ENCODE measurements at regions not wholly inside any gene's neighbourhood (a gene's known extent, or its start where the extent isn't known, plus 50 kb on each side); places are given as distances from the start of the nearest gene placed in this dataset.

GRCh38 chr12:24560831-24561271 lies 388.1 kb downstream of the BCAT1 start:
- peaks cover 3% of the 10 kb centered on the region for H3K27me3 ChIP-seq (ENCODE audit: control insufficient read depth, insufficient read depth, low read length)
- peak overlapping the region; percentile 16 for H3K27ac ChIP-seq (ENCODE audit: low read depth, low read length)
- H3K4me3 ChIP-seq (ENCODE audit: low read length), result peak overlapping the region; percentile 90
- no peaks in the 10 kb centered on the region for H3K4me1 ChIP-seq (ENCODE audit: control insufficient read depth, insufficient read depth, low read length)
- no peaks in the 10 kb centered on the region for H3K36me3 ChIP-seq (ENCODE audit: control insufficient read depth, insufficient read depth, low read length)
- H3K9ac ChIP-seq (ENCODE audit: low read length), result no peak overlapping the region

- no peak overlapping the region for H3K9ac ChIP-seq (ENCODE audit: low read length)
- peak overlapping the region; percentile 90 for H3K4me3 ChIP-seq (ENCODE audit: low read length)
- H3K27me3 ChIP-seq (ENCODE audit: control insufficient read depth, insufficient read depth, low read length), result peaks cover 3% of the 10 kb centered on the region
- H3K36me3 ChIP-seq (ENCODE audit: control insufficient read depth, insufficient read depth, low read length), result no peaks in the 10 kb centered on the region
- no peaks in the 10 kb centered on the region for H3K4me1 ChIP-seq (ENCODE audit: control insufficient read depth, insufficient read depth, low read length)
- peak overlapping the region; percentile 16 for H3K27ac ChIP-seq (ENCODE audit: low read depth, low read length)
Observed at GRCh38 chr12:24560192-24560775, 388.6 kb downstream of the BCAT1 start.

DNA sequence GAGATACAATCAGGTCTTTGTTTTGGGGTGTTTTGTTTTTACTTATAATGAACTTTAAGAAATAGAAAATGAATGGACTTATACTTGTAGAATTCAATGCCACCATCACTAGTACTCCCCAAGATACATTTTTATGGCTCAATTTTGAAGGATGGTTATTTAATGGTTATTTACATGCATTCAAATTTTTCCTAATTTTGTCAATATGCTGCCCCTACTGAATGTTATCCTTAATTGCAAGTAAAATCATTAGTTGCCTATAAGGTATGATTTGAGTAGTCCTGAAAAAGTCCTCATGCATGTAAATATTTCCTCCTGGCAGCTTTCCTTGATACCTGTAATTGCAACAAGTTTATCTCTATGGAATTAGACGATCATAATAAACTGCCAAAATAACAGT lies 391.2 kb downstream of the BCAT1 start:
- no peaks in the 10 kb centered on the region for H3K27me3 ChIP-seq (ENCODE audit: control insufficient read depth, insufficient read depth, low read length)

DNA sequence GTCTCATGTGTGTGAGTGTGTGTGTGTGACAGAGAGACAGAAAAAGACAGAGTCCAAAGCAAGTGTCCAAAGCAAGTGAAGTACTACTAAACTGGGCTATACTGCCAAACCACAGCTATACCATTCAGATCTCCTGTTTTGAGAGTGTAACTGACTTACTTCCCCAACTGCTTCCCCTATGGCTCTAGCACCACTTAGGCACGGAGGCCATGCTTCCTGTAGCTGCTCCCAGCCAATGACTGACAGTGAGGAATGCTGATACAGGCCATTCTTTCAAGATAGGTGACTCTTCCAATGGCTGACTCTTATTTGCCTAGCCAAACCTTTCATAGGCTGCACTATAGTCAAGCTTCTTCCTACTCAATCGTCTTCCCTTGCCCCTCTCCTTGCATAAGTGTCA lies 393.2 kb downstream of the BCAT1 start:
- no peak overlapping the region for H3K4me3 ChIP-seq (ENCODE audit: low read length)
- H3K27ac ChIP-seq (ENCODE audit: low read depth, low read length), result no peak overlapping the region
- no peaks in the 10 kb centered on the region for H3K4me1 ChIP-seq (ENCODE audit: control insufficient read depth, insufficient read depth, low read length)
- H3K27me3 ChIP-seq (ENCODE audit: control insufficient read depth, insufficient read depth, low read length), result no peaks in the 10 kb centered on the region
- no peak overlapping the region for H3K9ac ChIP-seq (ENCODE audit: low read length)
- H3K36me3 ChIP-seq (ENCODE audit: control insufficient read depth, insufficient read depth, low read length), result no peaks in the 10 kb centered on the region

More for the DNA sequence above, 391.2 kb downstream of the BCAT1 start:
- Histone ChIP-seq H3K4me3 (ENCODE audit: low read length) (no peak overlapping the region), H3K27ac (ENCODE audit: low read depth, low read length) (no peak overlapping the region), H3K36me3 (ENCODE audit: control insufficient read depth, insufficient read depth, low read length) (no peaks in the 10 kb centered on the region), H3K9ac (ENCODE audit: low read length) (no peak overlapping the region), H3K4me1 (ENCODE audit: control insufficient read depth, insufficient read depth, low read length) (no peaks in the 10 kb centered on the region)

GRCh38 chr12:24554612-24555295 lies 394.1 kb downstream of the BCAT1 start:
- no peak overlapping the region for H3K9ac ChIP-seq (ENCODE audit: low read length)
- no peak overlapping the region for H3K4me3 ChIP-seq (ENCODE audit: low read length)
- no peaks in the 10 kb centered on the region for H3K4me1 ChIP-seq (ENCODE audit: control insufficient read depth, insufficient read depth, low read length)
- no peaks in the 10 kb centered on the region for H3K27me3 ChIP-seq (ENCODE audit: control insufficient read depth, insufficient read depth, low read length)
- no peaks in the 10 kb centered on the region for H3K36me3 ChIP-seq (ENCODE audit: control insufficient read depth, insufficient read depth, low read length)
- no peak overlapping the region for H3K27ac ChIP-seq (ENCODE audit: low read depth, low read length)

GRCh38 chr12:24553259-24553658 lies 395.6 kb downstream of the BCAT1 start:
- H3K4me1 ChIP-seq (ENCODE audit: control insufficient read depth, insufficient read depth, low read length), result no peaks in the 10 kb centered on the region
- no peaks in the 10 kb centered on the region for H3K27me3 ChIP-seq (ENCODE audit: control insufficient read depth, insufficient read depth, low read length)
- no peak overlapping the region for H3K9ac ChIP-seq (ENCODE audit: low read length)
- H3K36me3 ChIP-seq (ENCODE audit: control insufficient read depth, insufficient read depth, low read length), result no peaks in the 10 kb centered on the region
- no peak overlapping the region for H3K27ac ChIP-seq (ENCODE audit: low read depth, low read length)
- H3K4me3 ChIP-seq (ENCODE audit: low read length), result no peak overlapping the region

DNA sequence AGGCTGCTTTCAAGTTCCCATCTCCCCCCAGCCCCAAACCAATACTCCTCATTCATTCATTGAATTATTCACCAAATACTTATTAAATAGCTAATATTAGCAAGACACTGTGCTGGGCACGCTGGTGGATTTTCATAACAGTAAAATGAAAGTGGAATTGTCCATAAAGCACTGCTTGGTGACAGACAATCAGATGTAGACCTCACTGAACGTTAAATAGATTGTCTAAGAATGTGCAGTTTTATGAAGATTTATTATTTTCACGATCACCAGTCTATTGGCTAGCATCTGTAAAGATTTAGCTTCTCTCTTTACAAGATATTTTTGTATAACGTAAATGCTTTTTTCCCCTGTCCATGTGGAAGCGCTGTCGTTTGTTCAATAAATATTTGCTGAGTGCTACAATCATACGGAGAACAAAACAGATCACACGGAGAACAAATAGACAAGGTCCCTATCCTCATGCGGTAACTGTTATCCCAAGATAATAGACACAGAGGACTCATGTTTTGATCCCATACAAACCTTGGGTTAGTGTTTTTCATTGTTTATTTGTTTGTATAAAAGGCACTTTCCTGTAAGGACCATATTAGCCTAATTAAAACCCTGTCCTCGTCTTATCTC lies 397.6 kb downstream of the BCAT1 start:
- Histone ChIP-seq H3K36me3 (ENCODE audit: control insufficient read depth, insufficient read depth, low read length) (no peaks in the 10 kb centered on the region), H3K9ac (ENCODE audit: low read length) (no peak overlapping the region), H3K4me1 (ENCODE audit: control insufficient read depth, insufficient read depth, low read length) (no peaks in the 10 kb centered on the region), H3K27ac (ENCODE audit: low read depth, low read length) (no peak overlapping the region), H3K27me3 (ENCODE audit: control insufficient read depth, insufficient read depth, low read length) (no peaks in the 10 kb centered on the region), H3K4me3 (ENCODE audit: low read length) (no peak overlapping the region)

GRCh38 chr12:24550609-24551008 lies 398.3 kb downstream of the BCAT1 start:
- Histone ChIP-seq H3K27me3 (ENCODE audit: control insufficient read depth, insufficient read depth, low read length) (no peaks in the 10 kb centered on the region), H3K36me3 (ENCODE audit: control insufficient read depth, insufficient read depth, low read length) (no peaks in the 10 kb centered on the region), H3K4me3 (ENCODE audit: low read length) (no peak overlapping the region), H3K27ac (ENCODE audit: low read depth, low read length) (no peak overlapping the region), H3K9ac (ENCODE audit: low read length) (no peak overlapping the region), H3K4me1 (ENCODE audit: control insufficient read depth, insufficient read depth, low read length) (no peaks in the 10 kb centered on the region)

- Histone ChIP-seq H3K4me1 (ENCODE audit: control insufficient read depth, insufficient read depth, low read length) (no peaks in the 10 kb centered on the region), H3K27me3 (ENCODE audit: control insufficient read depth, insufficient read depth, low read length) (no peaks in the 10 kb centered on the region), H3K9ac (ENCODE audit: low read length) (no peak overlapping the region), H3K4me3 (ENCODE audit: low read length) (no peak overlapping the region), H3K27ac (ENCODE audit: low read depth, low read length) (no peak overlapping the region), H3K36me3 (ENCODE audit: control insufficient read depth, insufficient read depth, low read length) (no peaks in the 10 kb centered on the region)
Observed at GRCh38 chr12:24546661-24547060, 402.2 kb downstream of the BCAT1 start.

DNA sequence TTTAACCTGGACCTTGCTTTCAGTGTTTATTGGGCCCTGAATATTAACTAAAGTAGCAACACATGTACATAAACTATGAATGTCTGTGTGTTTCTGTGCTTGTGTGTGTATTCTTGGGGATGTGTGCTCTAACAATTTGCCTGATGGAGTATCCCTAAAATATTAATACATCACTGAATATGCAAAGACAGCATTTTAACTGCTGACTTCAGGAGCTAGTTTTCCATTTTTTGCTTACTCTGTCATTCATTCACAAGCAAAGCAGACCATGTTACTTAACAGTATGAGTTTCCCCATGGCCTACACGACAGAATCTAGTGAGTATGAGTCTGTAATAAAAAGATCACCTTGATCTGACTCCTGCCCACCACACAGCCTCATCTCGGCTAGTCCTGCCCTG lies 402.8 kb downstream of the BCAT1 start:
- no peaks in the 10 kb centered on the region for H3K4me1 ChIP-seq (ENCODE audit: control insufficient read depth, insufficient read depth, low read length)
- no peak overlapping the region for H3K9ac ChIP-seq (ENCODE audit: low read length)
- H3K36me3 ChIP-seq (ENCODE audit: control insufficient read depth, insufficient read depth, low read length), result no peaks in the 10 kb centered on the region
- H3K27ac ChIP-seq (ENCODE audit: low read depth, low read length), result no peak overlapping the region
- H3K4me3 ChIP-seq (ENCODE audit: low read length), result no peak overlapping the region
- no peaks in the 10 kb centered on the region for H3K27me3 ChIP-seq (ENCODE audit: control insufficient read depth, insufficient read depth, low read length)

DNA sequence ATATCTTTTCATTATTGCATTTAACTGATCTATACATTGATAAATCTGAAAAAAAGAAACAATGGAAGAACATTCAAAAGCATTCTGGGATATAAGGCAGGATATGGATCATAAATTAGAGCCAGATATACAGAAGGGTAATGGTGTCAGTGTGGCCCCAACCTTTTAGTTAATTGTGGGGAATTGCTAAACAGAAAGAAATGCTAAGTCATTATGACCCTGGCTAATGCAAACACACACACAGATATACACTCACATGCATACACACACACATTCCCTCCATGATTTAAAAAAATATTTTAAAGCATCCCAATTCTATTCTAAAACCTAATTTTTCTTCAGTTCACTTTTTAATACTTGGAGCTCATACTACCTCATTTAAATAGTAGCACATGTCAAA lies 404.5 kb downstream of the BCAT1 start:
- Histone ChIP-seq H3K36me3 (ENCODE audit: control insufficient read depth, insufficient read depth, low read length) (no peaks in the 10 kb centered on the region), H3K27ac (ENCODE audit: low read depth, low read length) (no peak overlapping the region), H3K27me3 (ENCODE audit: control insufficient read depth, insufficient read depth, low read length) (no peaks in the 10 kb centered on the region), H3K4me3 (ENCODE audit: low read length) (no peak overlapping the region), H3K4me1 (ENCODE audit: control insufficient read depth, insufficient read depth, low read length) (no peaks in the 10 kb centered on the region), H3K9ac (ENCODE audit: low read length) (no peak overlapping the region)

DNA sequence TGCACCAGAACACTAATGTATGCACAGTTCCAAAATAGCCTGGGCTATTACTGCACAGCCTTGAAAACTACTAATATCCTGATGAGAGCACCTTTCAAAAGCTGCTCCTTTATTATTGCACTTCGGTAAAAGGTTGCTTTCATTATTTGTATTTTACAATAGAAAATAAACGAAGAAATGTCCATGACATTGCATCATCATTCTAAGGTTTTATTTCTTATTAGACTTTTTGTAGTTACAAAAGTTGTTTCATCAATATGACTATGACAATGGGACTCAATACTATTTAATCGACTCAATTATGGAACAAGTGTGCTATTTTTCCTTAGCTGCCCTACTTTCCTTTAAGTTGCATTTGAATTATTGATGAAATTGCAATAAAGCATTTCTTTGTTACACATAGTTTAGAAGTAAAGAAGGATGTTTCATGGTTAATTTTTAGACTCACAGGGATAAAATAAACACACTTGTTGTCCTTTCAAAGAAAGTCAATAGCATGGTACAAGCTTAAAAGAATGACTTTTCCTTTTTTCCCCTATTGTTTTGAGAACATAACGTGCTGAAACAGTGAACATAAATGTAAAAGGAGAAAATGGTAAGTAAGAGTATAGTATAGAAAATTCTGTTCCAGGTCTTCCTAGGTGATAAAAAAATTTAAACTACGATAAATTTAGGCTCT lies 407.6 kb downstream of the BCAT1 start:
- no peaks in the 10 kb centered on the region for H3K36me3 ChIP-seq (ENCODE audit: control insufficient read depth, insufficient read depth, low read length)
- H3K4me3 ChIP-seq (ENCODE audit: low read length), result no peak overlapping the region
- no peaks in the 10 kb centered on the region for H3K27me3 ChIP-seq (ENCODE audit: control insufficient read depth, insufficient read depth, low read length)
- H3K27ac ChIP-seq (ENCODE audit: low read depth, low read length), result no peak overlapping the region
- no peak overlapping the region for H3K9ac ChIP-seq (ENCODE audit: low read length)
- H3K4me1 ChIP-seq (ENCODE audit: control insufficient read depth, insufficient read depth, low read length), result no peaks in the 10 kb centered on the region
